ENCODE measurements at regions not wholly inside any gene's neighbourhood (a gene's known extent, or its start where the extent isn't known, plus 50 kb on each side); places are given as distances from the start of the nearest gene placed in this dataset.

- no peaks in the 10 kb centered on the region for H3K79me2 ChIP-seq (ENCODE audit: insufficient read depth, low read length)
Observed at GRCh38 chr10:47060993-47061500, 149.8 kb downstream of the PTPN20 start.

DNA sequence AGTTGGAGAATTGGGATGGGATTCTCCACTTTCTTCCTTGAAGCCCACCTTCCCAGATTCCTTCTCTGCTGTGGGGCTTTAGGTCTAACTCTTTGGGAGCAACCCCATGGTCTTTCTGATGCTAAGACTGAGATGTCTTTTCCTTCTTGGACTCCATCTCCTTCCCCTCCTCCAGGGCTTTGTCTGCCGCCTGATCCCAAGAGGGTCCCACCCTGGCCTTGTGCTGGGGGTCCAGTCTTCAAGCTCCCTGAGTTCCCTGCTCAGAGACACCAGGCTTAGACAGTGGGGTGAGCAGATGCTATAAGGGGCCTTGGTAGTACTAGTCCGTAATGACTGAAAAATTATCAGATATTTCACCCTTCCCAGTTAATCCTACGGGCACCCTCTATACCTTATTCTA lies 150.5 kb downstream of the PTPN20 start:
- Histone ChIP-seq H3K9me3 (ENCODE audit: low read length) (no peaks in the 10 kb centered on the region), H3K36me3 (ENCODE audit: insufficient read depth, low read length) (no peaks in the 10 kb centered on the region), H3K79me2 (ENCODE audit: insufficient read depth, low read length) (no peaks in the 10 kb centered on the region), H3K9ac (ENCODE audit: low read length) (no peak overlapping the region), H3K27ac (ENCODE audit: low read depth, low read length, poor library complexity, severe bottlenecking) (no peak overlapping the region), H3K4me2 (ENCODE audit: low read length) (no peak overlapping the region), H3F3A (ENCODE audit: insufficient read depth, low read length) (no peaks in the 10 kb centered on the region), H3K4me1 (ENCODE audit: insufficient read depth, low read length, severe bottlenecking) (no peaks in the 10 kb centered on the region), H2AFZ (ENCODE audit: low read length) (no peak overlapping the region), H3K27me3 (ENCODE audit: insufficient read depth, low read length) (peaks cover 5% of the 10 kb centered on the region; the same call in 1 of the 2 replicates), H3K4me3 (ENCODE audit: low read depth, low read length, poor library complexity, severe bottlenecking) (no peak overlapping the region), H3K9me2 (ENCODE audit: low read depth, low read length) (no peaks in the 10 kb centered on the region), H4K20me1 (ENCODE audit: insufficient read depth, low read length) (no peaks in the 10 kb centered on the region)
- TF ChIP-seq, protein P1, sequence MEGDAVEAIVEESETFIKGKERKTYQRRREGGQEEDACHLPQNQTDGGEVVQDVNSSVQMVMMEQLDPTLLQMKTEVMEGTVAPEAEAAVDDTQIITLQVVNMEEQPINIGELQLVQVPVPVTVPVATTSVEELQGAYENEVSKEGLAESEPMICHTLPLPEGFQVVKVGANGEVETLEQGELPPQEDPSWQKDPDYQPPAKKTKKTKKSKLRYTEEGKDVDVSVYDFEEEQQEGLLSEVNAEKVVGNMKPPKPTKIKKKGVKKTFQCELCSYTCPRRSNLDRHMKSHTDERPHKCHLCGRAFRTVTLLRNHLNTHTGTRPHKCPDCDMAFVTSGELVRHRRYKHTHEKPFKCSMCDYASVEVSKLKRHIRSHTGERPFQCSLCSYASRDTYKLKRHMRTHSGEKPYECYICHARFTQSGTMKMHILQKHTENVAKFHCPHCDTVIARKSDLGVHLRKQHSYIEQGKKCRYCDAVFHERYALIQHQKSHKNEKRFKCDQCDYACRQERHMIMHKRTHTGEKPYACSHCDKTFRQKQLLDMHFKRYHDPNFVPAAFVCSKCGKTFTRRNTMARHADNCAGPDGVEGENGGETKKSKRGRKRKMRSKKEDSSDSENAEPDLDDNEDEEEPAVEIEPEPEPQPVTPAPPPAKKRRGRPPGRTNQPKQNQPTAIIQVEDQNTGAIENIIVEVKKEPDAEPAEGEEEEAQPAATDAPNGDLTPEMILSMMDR (IDR thresholded peaks at IDR 0.05; ENCODE audit: low read length): no peak
- no peak for TF ChIP-seq EZH2 (IDR thresholded peaks at IDR 0.05; ENCODE audit: borderline replicate concordance, low read length)

More at GRCh38 chr10:47060993-47061500, 149.8 kb downstream of the PTPN20 start:
- H3K4me1 ChIP-seq (ENCODE audit: insufficient read depth, low read length, severe bottlenecking): no peaks in the 10 kb centered on the region
- no peak overlapping the region for H3K27ac ChIP-seq (ENCODE audit: low read depth, low read length, poor library complexity, severe bottlenecking)
- peaks cover 5% of the 10 kb centered on the region; the same call in 1 of the 2 replicates for H3K27me3 ChIP-seq (ENCODE audit: insufficient read depth, low read length)
- no peak overlapping the region for H3K4me3 ChIP-seq (ENCODE audit: low read depth, low read length, poor library complexity, severe bottlenecking)
- H3K9ac ChIP-seq (ENCODE audit: low read length): no peak overlapping the region
- no peaks in the 10 kb centered on the region for H3F3A ChIP-seq (ENCODE audit: insufficient read depth, low read length)
- H3K4me2 ChIP-seq (ENCODE audit: low read length): no peak overlapping the region
- no peak for TF ChIP-seq EZH2 (IDR thresholded peaks at IDR 0.05; ENCODE audit: borderline replicate concordance, low read length)
- TF ChIP-seq, protein P1 (IDR thresholded peaks at IDR 0.05; ENCODE audit: low read length): no peak
- no peak overlapping the region for H2AFZ ChIP-seq (ENCODE audit: low read length)
- H3K36me3 ChIP-seq (ENCODE audit: insufficient read depth, low read length): no peaks in the 10 kb centered on the region
- no peaks in the 10 kb centered on the region for H3K9me2 ChIP-seq (ENCODE audit: low read depth, low read length)
- no peaks in the 10 kb centered on the region for H3K9me3 ChIP-seq (ENCODE audit: low read length)
- no peaks in the 10 kb centered on the region for H4K20me1 ChIP-seq (ENCODE audit: insufficient read depth, low read length)

- Histone ChIP-seq H3K9me2 (ENCODE audit: low read depth, low read length) (no peaks in the 10 kb centered on the region), H2AFZ (ENCODE audit: low read length) (no peak overlapping the region), H3K9me3 (ENCODE audit: low read length) (no peaks in the 10 kb centered on the region), H3K9ac (ENCODE audit: low read length) (no peak overlapping the region), H3K4me2 (ENCODE audit: low read length) (no peak overlapping the region), H3K4me1 (ENCODE audit: insufficient read depth, low read length, severe bottlenecking) (no peaks in the 10 kb centered on the region), H3F3A (ENCODE audit: insufficient read depth, low read length) (no peaks in the 10 kb centered on the region), H3K27me3 (ENCODE audit: insufficient read depth, low read length) (peaks cover 5% of the 10 kb centered on the region; the same call in 1 of the 2 replicates), H3K36me3 (ENCODE audit: insufficient read depth, low read length) (no peaks in the 10 kb centered on the region), H3K4me3 (ENCODE audit: low read depth, low read length, poor library complexity, severe bottlenecking) (no peak overlapping the region), H4K20me1 (ENCODE audit: insufficient read depth, low read length) (no peaks in the 10 kb centered on the region), H3K27ac (ENCODE audit: low read depth, low read length, poor library complexity, severe bottlenecking) (no peak overlapping the region), H3K79me2 (ENCODE audit: insufficient read depth, low read length) (no peaks in the 10 kb centered on the region)
- TF ChIP-seq EZH2 (IDR thresholded peaks at IDR 0.05; ENCODE audit: borderline replicate concordance, low read length): no peak
- TF ChIP-seq, protein P1 (IDR thresholded peaks at IDR 0.05; ENCODE audit: low read length): peak; percentile 35; the same call in 1 of the 2 replicates
Observed at GRCh38 chr10:47062441-47063200, 151.4 kb downstream of the PTPN20 start.
